ENCODE measurements at regions not wholly inside any gene's neighbourhood (a gene's known extent, or its start where the extent isn't known, plus 50 kb on each side); places are given as distances from the start of the nearest gene placed in this dataset.
"Not testable (repeated sequence)": the region's sequence is repeated elsewhere in the genome, so short reads cannot be mapped to it uniquely, and the experiment has no call there.

- H3K4me2 ChIP-seq (ENCODE audit: low read depth, low read length); H2BK15ac ChIP-seq (ENCODE audit: low read depth, low read length); H3K56ac ChIP-seq (ENCODE audit: extremely low read depth, insufficient read depth, low read length); dilution Hi-C loops (cut with HindIII; ENCODE audit: low sequenced_read_pairs, unreplicated experiment); CTCF ChIA-PET; H3K36me3 ChIP-seq (ENCODE audit: control insufficient read depth, insufficient read depth, low read length); intact Hi-C loops (cut with micrococcal nuclease); in situ Hi-C loops (cut with MboI; ENCODE audit: low sequenced_read_pairs); H3K4me1 ChIP-seq (ENCODE audit: control insufficient read depth, insufficient read depth, low read length); H4K91ac ChIP-seq (ENCODE audit: insufficient read depth, low read depth, low read length); H3K23ac ChIP-seq (ENCODE audit: low read depth, low read length); H3K18ac ChIP-seq (ENCODE audit: low read depth, low read length); H3K27ac ChIP-seq (ENCODE audit: insufficient read depth, low read length); H4K5ac ChIP-seq (ENCODE audit: low read depth, low read length); H2AFZ ChIP-seq (replicated peaks; ENCODE audit: low read length, poor library complexity); H3K14ac ChIP-seq (replicated peaks; ENCODE audit: low read depth, low read length); POLR2A ChIA-PET (ENCODE audit: unreplicated experiment); H2AK5ac ChIP-seq (ENCODE audit: low read depth, low read length); H4K20me1 ChIP-seq (ENCODE audit: insufficient read depth, low read length); DNase-seq; H3K4me3 ChIP-seq (ENCODE audit: insufficient read depth, low read depth, low read length); ATAC-seq (ENCODE audit: low read depth); H4K8ac ChIP-seq (ENCODE audit: low read depth in 2 of 2, low read length in 2 of 2); H2BK5ac ChIP-seq (ENCODE audit: low read depth, low read length, poor library complexity, severe bottlenecking); H3K9ac ChIP-seq (ENCODE audit: low read depth, low read length); BruUV-seq (replicated peaks); H3K9me1 ChIP-seq (ENCODE audit: insufficient read depth, low read length); H3K79me1 ChIP-seq (ENCODE audit: low read depth in 1 of 2, low read length in 2 of 2); H3K9me3 ChIP-seq (ENCODE audit: control insufficient read depth, insufficient read depth, low read length); H2BK120ac ChIP-seq (ENCODE audit: low read depth, low read length); H2AK9ac ChIP-seq (replicated peaks; ENCODE audit: low read depth, low read length, poor library complexity); H2BK20ac ChIP-seq (ENCODE audit: low read depth, low read length); H3K4ac ChIP-seq (ENCODE audit: low read depth, low read length); H3K27me3 ChIP-seq (ENCODE audit: control insufficient read depth, insufficient read depth, low read length): not testable (repeated sequence)
- no CpG with 5 or more reads among the region's 5 CpGs for WGBS, 2 experiments (ENCODE audit: extremely low coverage in 2 of 2, insufficient read length in 1 of 2)
Observed at GRCh38 chr7:113748385-113748784, 170.4 kb downstream of the PPP1R3A start.

- H3K9me1 ChIP-seq (ENCODE audit: insufficient read depth, low read length); H3K9me3 ChIP-seq (ENCODE audit: control insufficient read depth, insufficient read depth, low read length); H2BK5ac ChIP-seq (ENCODE audit: low read depth, low read length, poor library complexity, severe bottlenecking); H3K4me3 ChIP-seq (ENCODE audit: insufficient read depth, low read depth, low read length); ATAC-seq (ENCODE audit: low read depth); H3K27me3 ChIP-seq (ENCODE audit: control insufficient read depth, insufficient read depth, low read length); H3K4me2 ChIP-seq (ENCODE audit: low read depth, low read length); H2BK120ac ChIP-seq (ENCODE audit: low read depth, low read length); H2AK5ac ChIP-seq (ENCODE audit: low read depth, low read length); POLR2A ChIA-PET (ENCODE audit: unreplicated experiment); H3K27ac ChIP-seq (ENCODE audit: insufficient read depth, low read length); H2BK15ac ChIP-seq (ENCODE audit: low read depth, low read length); H4K5ac ChIP-seq (ENCODE audit: low read depth, low read length); H3K14ac ChIP-seq (replicated peaks; ENCODE audit: low read depth, low read length); H2BK20ac ChIP-seq (ENCODE audit: low read depth, low read length); H2AK9ac ChIP-seq (replicated peaks; ENCODE audit: low read depth, low read length, poor library complexity); H4K20me1 ChIP-seq (ENCODE audit: insufficient read depth, low read length); H3K9ac ChIP-seq (ENCODE audit: low read depth, low read length); H3K79me1 ChIP-seq (ENCODE audit: low read depth in 1 of 2, low read length in 2 of 2); H3K4me1 ChIP-seq (ENCODE audit: control insufficient read depth, insufficient read depth, low read length); H3K18ac ChIP-seq (ENCODE audit: low read depth, low read length); H2AFZ ChIP-seq (replicated peaks; ENCODE audit: low read length, poor library complexity); H4K91ac ChIP-seq (ENCODE audit: insufficient read depth, low read depth, low read length); H3K56ac ChIP-seq (ENCODE audit: extremely low read depth, insufficient read depth, low read length); in situ Hi-C loops (cut with MboI; ENCODE audit: low sequenced_read_pairs); DNase-seq; intact Hi-C loops (cut with micrococcal nuclease); CTCF ChIA-PET; H3K23ac ChIP-seq (ENCODE audit: low read depth, low read length); BruUV-seq (replicated peaks); dilution Hi-C loops (cut with HindIII; ENCODE audit: low sequenced_read_pairs, unreplicated experiment); H3K4ac ChIP-seq (ENCODE audit: low read depth, low read length); H4K8ac ChIP-seq (ENCODE audit: low read depth in 2 of 2, low read length in 2 of 2); H3K36me3 ChIP-seq (ENCODE audit: control insufficient read depth, insufficient read depth, low read length): not testable (repeated sequence)
- WGBS, 2 experiments (ENCODE audit: extremely low coverage in 2 of 2, insufficient read length in 1 of 2) = 77% methylated on average over 6 of the region's 34 CpGs; no CpG with 5 or more reads in 1 of the 2 experiments
Observed at GRCh38 chr7:113742946-113743431, 175.8 kb downstream of the PPP1R3A start.

All from IMR-90 (cell line).